GM12892 (cell line): ENCODE measurements at regions not wholly inside any gene's neighbourhood (a gene's known extent, or its start where the extent isn't known, plus 50 kb on each side); places are given as distances from the start of the nearest gene placed in this dataset.

ENCODE experiments used
- POLR2A ChIP-seq: IDR thresholded peaks from 2 replicates; pipeline ENCODE4 v1.6.1; 2011; ENCODE audit warnings: low read depth, low read length, control low read depth
- POLR2AphosphoS5 ChIP-seq: IDR thresholded peaks from 2 replicates; pipeline ENCODE4 v1.6.1; 2011; ENCODE audit warnings: low read depth, low read length, control low read depth

DNA sequence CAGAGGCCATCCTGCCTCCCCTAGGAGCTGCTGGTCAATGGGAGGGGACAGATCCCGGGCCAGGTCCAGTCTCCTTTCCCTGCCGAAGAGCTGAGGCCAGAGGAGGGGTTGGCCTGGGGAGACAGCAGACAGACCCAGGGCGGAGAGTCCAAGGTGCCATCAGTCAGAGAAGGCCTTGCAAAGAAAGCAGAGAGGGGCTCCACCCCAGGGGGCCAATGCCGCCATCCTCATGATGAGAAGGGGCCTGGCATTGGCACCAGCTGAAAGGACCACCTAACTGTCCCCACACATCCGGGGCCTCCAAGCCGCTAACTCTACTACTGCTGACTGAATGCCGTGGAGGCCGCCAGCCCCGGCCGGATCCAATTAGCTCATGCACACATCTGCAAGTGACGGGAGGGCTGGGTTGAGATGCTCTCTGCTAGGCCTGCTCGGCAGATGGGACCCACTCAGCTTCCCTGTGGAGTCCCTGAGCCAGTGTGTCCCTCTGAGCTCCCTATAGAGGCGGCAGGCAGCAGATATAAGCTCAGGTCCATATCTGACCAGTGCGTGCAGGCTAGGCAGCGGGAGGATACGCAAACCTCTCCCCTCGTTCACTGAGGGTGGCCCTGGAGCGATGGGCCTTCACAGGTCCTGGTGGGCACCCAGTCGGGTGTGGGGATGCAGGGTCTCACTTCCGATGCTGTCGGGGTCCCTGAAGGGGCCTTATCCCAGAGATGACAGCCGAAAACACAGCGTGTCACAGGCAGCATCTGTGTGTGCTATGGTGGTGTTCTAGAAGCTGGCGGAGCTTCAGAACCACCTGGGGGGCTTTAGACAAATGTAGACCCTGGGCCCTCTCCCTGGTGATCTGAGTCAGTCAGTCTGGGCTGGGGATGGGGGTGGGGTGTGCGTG, 183.9 kb downstream of the CTTN start:
- no peak for TF ChIP-seq POLR2A
- no peak for TF ChIP-seq POLR2AphosphoS5
